Activated CD4-positive, alpha-beta T cell treated with anti-CD3 and anti-CD28 coated beads, Interleukin-2, amount 50 U/mL, for 24 hours (primary cell): ENCODE measurements at regions not wholly inside any gene's neighbourhood (a gene's known extent, or its start where the extent isn't known, plus 50 kb on each side); places are given as distances from the start of the nearest gene placed in this dataset.
"Not testable (repeated sequence)": the region's sequence is repeated elsewhere in the genome, so short reads cannot be mapped to it uniquely, and the experiment has no call there.

Source experiments
- DNase-seq, 2 donors: peaks; one replicate each; pipeline ENCODE4 v3.0.0-alpha.2; 2020; ENCODE audit warnings: low read depth in 1 of 2, low spot score in 1 of 2

GRCh38 chr4:138860357-138860756 is 155.2 kb upstream of the NOCT start:
- DNase-seq: not testable (repeated sequence)

- DNase-seq: no peak
These were observed 156.3 kb upstream of the NOCT start for GRCh38 chr4:138859254-138859653.

- DNase-seq: no peak
These were observed 157.2 kb upstream of the NOCT start for GRCh38 chr4:138858419-138858818.

GRCh38 chr4:138857416-138857815 is 158.2 kb upstream of the NOCT start:
- DNase-seq: no peak

GRCh38 chr4:138852681-138853080 is 162.9 kb upstream of the NOCT start:
- no peak for DNase-seq

- no peak for DNase-seq
These were observed 163.9 kb upstream of the NOCT start for GRCh38 chr4:138851391-138852335.

GRCh38 chr4:138845664-138846063 is 169.9 kb upstream of the NOCT start:
- DNase-seq: no peak

- no peak for DNase-seq
These were observed 170.5 kb upstream of the NOCT start for GRCh38 chr4:138845054-138845453.

- DNase-seq: no peak
These were observed 172.0 kb upstream of the NOCT start for GRCh38 chr4:138843616-138844015.

GRCh38 chr4:138841343-138841742 is 174.2 kb upstream of the NOCT start:
- DNase-seq: no peak

GRCh38 chr4:138838251-138838650 is 177.3 kb upstream of the NOCT start:
- DNase-seq: no peak

- no peak for DNase-seq
These were observed 179.6 kb upstream of the NOCT start for GRCh38 chr4:138835832-138836533.

GRCh38 chr4:138833974-138834373 is 181.6 kb upstream of the NOCT start:
- DNase-seq: no peak

- no peak for DNase-seq
These were observed 183.0 kb upstream of the NOCT start for GRCh38 chr4:138832563-138832962.

- no peak for DNase-seq
These were observed 183.6 kb upstream of the NOCT start for GRCh38 chr4:138831948-138832347.

- DNase-seq: no peak
These were observed 186.7 kb upstream of the NOCT start for GRCh38 chr4:138828926-138829325.

- no peak for DNase-seq
These were observed 188.8 kb upstream of the NOCT start for GRCh38 chr4:138826754-138827153.

- no peak for DNase-seq
These were observed 189.3 kb upstream of the NOCT start for GRCh38 chr4:138826322-138826721.

GRCh38 chr4:138821331-138821730 is 194.2 kb upstream of the NOCT start:
- DNase-seq: no peak

GRCh38 chr4:138816875-138817274 is 198.7 kb upstream of the NOCT start:
- DNase-seq: no peak

GRCh38 chr4:138815811-138816210 is 199.8 kb upstream of the NOCT start:
- DNase-seq: no peak

- no peak for DNase-seq
These were observed 209.8 kb upstream of the NOCT start for GRCh38 chr4:138805736-138806135.
